ENCODE measurements at regions not wholly inside any gene's neighbourhood (a gene's known extent, or its start where the extent isn't known, plus 50 kb on each side); places are given as distances from the start of the nearest gene placed in this dataset.

DNA sequence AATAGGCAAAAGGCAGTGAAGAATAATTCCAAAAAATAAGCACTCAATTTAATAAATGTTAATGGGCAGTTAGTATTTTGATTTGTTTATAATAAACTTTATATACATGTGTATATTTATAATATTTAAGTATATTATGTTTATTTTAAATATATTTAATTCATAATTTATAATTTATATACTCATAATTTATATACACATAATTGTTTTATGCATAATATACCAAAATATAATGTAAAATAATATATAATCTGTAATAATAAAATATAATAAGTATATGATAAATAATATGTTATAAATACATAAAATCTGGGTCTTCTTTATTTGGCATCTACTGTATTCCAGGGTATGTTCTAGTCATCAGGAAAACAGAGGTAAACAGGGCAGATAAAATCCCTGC lies 100.2 kb upstream of the ARID2 start:
- TF ChIP-seq, protein P1, sequence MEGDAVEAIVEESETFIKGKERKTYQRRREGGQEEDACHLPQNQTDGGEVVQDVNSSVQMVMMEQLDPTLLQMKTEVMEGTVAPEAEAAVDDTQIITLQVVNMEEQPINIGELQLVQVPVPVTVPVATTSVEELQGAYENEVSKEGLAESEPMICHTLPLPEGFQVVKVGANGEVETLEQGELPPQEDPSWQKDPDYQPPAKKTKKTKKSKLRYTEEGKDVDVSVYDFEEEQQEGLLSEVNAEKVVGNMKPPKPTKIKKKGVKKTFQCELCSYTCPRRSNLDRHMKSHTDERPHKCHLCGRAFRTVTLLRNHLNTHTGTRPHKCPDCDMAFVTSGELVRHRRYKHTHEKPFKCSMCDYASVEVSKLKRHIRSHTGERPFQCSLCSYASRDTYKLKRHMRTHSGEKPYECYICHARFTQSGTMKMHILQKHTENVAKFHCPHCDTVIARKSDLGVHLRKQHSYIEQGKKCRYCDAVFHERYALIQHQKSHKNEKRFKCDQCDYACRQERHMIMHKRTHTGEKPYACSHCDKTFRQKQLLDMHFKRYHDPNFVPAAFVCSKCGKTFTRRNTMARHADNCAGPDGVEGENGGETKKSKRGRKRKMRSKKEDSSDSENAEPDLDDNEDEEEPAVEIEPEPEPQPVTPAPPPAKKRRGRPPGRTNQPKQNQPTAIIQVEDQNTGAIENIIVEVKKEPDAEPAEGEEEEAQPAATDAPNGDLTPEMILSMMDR (conservative IDR thresholded peaks at IDR 0.05; ENCODE audit: low read depth, low read length) = no peak
- no peak for TF ChIP-seq EZH2 (IDR thresholded peaks at IDR 0.05; ENCODE audit: borderline replicate concordance, low read depth, low read length, poor library complexity, severe bottlenecking)

Measured in A673 (cell line).